NCI-H524 treated with DMSO at 0.1 percent for 48 hours (cell line): ENCODE measurements at regions not wholly inside any gene's neighbourhood (a gene's known extent, or its start where the extent isn't known, plus 50 kb on each side); places are given as distances from the start of the nearest gene placed in this dataset.
A peak's percentile ranks its signal among the peaks of the same experiment; 100 is the strongest.
"Not testable (repeated sequence)": the region's sequence is repeated elsewhere in the genome, so short reads cannot be mapped to it uniquely, and the experiment has no call there.

Source experiments
- DNase-seq: peaks from one replicate; lab custom pipeline; 2025; lab: John Stamatoyannopoulos, UW

DNA sequence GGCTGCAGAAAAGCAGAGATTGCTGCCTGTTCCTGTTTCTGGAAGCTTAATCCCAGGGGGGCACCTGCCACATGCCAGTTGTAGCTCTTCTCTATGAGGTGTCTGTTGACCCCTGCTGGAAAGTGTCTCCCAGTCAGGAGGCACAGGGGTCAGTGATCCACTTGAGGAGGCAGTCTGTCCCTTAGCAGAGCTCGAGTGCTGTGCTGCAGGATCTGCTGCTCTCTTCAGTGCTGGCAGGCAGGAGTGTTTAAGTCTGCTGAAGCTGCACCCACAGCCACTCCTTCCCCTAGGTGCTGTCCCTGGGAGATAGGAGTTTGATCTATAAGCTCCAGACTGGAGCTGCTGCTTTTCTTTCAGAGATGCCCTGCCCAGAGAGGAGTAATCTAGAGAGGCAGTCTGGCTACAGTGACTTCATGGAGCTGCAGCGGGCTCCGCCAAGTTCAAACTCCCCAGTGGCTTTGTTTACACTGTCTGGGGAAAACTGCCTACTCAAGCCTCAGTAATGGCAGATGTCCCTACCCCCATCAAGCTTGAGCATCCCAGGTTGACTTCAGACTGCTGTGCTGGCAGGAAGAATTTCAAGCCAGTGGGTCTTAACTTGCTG, 57.6 kb upstream of the CROT start:
- DNase-seq = peak; percentile 24

DNA sequence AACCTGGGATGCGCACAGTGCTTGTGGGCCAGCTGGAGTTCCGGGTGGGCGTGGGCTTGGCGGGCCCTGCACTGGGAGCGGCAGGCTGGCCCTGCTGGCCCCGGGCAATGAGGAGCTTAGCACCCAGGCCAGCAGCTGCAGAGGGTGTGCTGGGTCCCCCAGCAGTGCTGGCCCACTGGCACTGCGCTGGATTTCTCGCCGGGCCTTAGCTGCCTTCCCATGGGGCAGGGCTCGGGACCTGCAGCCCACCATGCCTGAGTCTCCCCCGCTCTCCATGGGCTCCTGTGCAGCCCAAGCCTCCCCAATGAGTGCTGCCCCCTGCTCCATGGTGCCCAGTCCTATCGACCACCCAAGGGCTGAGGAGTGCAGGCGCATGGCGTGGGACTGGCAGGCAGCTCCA, 56.7 kb upstream of the CROT start:
- not testable (repeated sequence) for DNase-seq

DNA sequence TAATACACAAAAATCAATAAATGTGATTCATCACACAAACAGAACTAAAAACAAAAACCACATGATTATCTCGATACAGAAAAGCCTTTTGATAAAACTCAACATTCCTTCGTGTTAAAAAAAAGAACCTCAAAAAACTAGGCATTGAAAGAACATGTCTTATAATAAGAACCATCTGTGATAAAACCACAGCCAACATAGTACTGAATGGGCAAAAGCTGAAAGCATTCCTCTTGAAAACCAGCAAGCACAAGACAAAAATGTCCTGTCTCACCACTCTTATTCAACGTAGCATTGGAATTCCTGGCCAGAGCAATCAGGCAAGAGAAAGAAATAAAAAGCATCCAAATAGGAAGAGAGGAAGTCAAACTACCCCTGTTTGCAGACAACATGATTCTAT, 49.9 kb upstream of the CROT start:
- not testable (repeated sequence) for DNase-seq
